GM18511 (cell line): ENCODE measurements at regions not wholly inside any gene's neighbourhood (a gene's known extent, or its start where the extent isn't known, plus 50 kb on each side); places are given as distances from the start of the nearest gene placed in this dataset.
A peak's percentile ranks its signal among the peaks of the same experiment; 100 is the strongest.

Experiments used
- ATAC-seq: cut with Tn5 transposase; IDR thresholded peaks from one replicate; pipeline ENCODE4 v1.9.1; 2021; ENCODE audit warnings: mild to moderate bottlenecking, moderate library complexity; ENCODE audit not compliant: unreplicated experiment

DNA sequence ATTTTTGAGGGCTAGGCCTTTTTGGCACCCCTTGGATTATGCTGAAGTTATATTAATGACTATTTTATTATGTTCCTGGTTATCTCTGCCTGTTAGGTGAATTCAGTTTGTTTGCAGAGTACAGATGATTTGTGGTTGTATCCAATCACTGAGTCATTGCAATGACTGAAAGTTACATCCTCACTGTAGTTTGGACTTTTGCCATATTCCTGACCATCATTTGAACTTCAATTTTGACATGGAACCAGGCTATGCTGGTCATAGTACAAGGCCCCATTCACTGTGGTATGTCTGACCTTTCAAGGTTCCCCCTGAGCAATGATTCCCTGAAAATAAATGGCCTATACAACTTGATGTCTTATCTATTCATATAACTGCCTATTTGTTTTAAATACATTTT is 621.0 kb downstream of the CCER1 start:
- ATAC-seq: no peak

DNA sequence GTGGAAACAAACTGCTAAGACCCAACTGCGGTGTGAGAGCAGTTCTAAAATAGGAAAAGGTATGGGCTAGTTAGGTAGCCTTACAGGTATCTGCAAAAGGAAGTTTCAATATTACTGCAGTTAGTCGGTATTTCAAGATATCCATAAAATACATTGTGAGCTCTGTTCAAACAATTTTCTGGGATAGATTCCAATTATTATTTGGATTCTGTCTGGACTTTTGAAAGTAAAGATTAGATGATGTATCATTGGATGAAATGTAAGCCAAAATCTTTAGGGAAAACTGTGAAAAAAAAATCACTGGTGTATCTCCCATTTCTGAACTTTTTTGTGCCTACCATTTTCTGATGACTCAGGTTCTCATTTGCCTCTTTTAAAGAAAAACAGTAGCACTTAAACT is 621.6 kb downstream of the CCER1 start:
- no peak for ATAC-seq

DNA sequence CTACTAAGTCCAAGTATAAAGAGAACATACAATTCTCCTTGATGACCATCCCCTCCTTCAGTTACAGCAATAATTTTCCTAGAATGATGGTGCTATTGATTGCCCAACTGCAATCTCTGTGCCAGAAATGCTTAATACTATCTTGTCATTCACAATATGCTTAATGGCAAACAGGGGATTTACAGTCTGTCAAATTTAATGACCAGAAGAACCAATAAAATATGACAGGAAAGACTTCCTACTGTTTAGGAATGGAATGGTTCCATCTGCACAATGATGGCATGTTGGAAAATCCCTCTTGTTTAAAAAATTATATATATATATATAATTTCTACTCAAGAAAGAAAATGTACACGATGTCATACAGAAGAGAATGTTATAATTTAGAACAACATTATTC is 623.2 kb downstream of the CCER1 start:
- ATAC-seq: no peak

GRCh38 chr12:90331262-90331661 is 622.6 kb upstream of the ATP2B1 start:
- ATAC-seq: no peak

DNA sequence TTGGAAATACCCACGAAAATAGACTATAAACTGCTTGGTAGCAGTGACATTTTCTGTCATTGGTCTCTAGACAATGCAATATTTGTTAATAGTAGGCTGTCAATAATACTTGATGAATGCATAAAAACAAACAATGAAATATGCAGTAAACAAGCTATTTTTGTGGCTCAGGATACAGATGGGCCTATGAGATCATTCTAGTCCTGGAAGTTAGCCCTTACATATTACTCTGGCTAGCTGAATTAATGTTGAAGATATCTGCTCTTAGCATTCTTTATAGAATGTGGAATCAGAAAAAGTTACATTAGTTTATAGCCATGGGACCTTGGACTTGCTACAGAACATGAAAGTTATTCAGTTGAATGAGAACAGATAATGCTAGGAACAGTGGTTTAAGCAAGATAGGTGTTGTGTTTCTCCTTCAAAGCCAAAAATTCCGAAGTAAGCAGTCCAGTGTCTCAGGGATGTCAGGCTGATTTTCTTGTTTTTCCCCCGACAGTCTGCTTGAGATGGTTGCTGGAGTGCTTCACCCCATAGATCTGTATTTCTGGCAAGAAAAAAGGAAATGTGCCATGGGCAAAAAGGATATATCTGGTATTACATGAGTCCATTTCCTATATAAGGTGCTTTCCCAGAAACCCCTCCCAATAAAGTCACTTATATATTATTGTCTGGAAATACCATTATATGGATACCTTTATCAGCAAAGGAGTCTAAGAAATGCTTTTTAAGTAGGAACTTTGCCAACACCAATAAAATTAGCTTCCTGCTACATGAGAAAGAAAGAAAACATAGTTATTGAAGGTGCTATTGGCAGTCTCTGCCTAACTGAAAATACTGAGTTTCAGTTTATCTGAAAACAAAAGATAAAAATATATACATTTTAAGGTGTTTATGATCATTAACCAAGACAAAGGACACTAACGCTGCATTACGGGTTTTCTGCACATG is 619.4 kb upstream of the ATP2B1 start:
- no peak for ATAC-seq

GRCh38 chr12:90323217-90323616 is 614.6 kb upstream of the ATP2B1 start:
- no peak for ATAC-seq

GRCh38 chr12:90322006-90322405 is 613.4 kb upstream of the ATP2B1 start:
- no peak for ATAC-seq

DNA sequence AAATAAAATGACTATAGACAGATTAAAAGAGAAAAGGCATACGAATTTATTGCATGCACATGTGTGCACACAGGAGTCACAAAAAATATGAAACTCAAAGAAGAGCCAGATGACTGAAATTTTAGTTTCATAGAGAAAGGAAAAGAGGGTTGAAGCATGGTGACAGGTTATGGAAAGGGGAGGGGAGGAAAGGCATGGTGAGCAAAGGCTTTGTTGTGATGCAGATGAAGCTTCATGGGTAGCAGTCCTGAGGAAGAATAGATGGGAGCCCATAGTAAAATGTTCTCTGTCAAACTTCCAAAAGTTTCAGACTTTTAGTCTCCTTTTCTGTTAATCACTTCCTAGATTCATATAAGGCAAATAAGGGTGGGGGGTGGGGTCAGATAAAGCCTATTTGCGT is 612.7 kb upstream of the ATP2B1 start:
- no peak for ATAC-seq

DNA sequence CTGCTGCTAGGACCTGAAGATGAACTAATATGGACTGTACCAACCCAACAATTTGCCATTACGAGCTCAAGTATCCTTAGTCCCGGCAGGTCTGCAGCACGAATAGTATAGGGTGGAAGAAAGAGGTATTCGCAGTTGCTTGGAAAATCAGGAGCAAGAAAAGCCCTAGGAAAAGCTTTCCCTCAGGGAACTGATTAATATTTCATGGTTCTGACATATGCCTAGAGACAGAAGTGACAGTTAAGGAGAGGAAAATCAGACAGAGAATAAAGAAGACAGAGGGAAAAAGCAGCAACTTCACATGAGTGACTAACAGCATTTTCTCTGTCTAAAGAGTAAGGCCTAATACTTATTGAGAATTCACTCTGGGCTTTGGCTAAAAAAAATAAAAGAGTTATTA is 602.9 kb upstream of the ATP2B1 start:
- ATAC-seq: no peak

- no peak for ATAC-seq
Observed at GRCh38 chr12:90305379-90305778, 596.7 kb upstream of the ATP2B1 start.

DNA sequence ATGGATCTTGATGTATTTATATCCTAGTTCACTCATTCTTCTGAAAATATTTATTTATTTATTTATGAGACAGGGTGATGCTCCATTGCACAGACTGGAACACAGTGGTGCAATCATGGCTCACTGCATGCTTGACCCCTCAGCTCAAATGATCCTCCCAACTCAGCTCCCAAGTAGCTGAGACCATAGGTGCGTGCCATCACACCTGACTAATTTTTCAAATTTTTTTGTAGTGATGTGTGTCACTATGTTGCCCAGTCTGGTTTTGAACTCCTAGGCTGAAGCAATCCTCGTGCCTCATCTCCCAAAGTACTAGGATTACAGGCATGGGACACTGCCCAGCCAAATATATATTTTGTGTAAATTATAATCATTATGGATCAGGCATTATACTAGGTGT is 595.6 kb upstream of the ATP2B1 start:
- no peak for ATAC-seq

DNA sequence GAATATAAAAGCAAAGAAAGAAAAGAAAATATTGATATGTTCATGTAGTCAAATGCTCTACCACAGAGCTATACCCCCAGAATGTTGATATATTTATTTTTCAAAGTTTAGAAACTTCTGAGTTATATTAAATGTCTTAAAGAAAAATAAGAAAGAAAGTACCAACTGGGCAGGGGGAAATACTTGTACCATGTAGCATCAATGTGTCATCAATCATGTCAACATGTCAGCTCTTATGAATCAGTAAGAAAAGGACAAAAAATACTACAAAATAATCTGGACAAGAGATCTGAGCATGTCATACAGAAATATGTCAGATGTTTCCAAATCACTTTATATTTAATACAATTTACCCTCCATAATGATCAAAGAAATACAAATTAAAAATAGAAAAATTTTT is 595.1 kb upstream of the ATP2B1 start:
- ATAC-seq: no peak

DNA sequence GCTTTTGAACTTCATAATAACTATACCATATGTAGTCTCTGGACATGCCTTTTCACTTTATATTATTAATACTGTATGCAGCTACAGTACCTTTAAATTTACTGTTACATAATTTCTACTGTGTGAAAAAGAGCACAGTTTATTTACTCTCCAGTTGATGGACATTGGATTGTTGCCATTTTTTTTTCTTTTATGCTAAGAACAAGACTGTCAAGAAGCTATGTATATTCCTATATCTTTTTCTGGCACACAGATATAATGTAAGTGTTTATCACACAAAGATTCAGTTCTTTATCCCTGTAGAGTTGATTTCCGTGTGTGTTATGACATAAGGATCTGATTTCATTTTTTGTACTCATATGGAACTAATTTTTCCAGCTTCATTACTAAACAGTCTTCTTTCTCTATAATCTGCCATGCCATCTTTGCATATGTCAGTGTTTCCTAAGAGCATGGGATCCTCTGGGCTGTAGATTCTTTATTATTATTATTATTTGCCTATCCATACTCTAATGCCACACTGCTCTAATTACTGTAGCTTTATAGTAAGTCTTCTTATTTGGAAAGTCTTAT is 593.0 kb upstream of the ATP2B1 start:
- ATAC-seq: no peak

GRCh38 chr12:90301095-90301494 is 592.5 kb upstream of the ATP2B1 start:
- ATAC-seq: no peak

- no peak for ATAC-seq
Observed at GRCh38 chr12:90299666-90300065, 591.0 kb upstream of the ATP2B1 start.

DNA sequence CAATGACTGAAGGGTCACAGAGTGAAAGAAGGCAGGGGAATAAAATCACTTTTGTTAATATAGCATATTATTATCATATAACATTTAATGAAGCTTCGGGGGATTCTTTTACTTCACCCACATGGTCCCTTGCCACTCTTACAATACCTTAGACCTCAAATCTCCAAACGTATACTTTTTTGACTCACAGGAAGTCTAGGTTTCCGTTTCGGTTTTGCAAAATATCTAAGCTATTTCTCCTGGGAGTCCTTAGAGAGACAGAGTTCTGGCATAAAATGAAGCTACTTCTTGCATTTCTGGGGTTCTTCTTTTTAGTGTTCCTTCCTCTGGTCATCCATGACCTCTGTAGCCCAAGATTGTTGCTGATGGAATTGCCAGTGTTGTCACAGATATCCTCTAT is 590.5 kb upstream of the ATP2B1 start:
- peak; percentile 98 for ATAC-seq

DNA sequence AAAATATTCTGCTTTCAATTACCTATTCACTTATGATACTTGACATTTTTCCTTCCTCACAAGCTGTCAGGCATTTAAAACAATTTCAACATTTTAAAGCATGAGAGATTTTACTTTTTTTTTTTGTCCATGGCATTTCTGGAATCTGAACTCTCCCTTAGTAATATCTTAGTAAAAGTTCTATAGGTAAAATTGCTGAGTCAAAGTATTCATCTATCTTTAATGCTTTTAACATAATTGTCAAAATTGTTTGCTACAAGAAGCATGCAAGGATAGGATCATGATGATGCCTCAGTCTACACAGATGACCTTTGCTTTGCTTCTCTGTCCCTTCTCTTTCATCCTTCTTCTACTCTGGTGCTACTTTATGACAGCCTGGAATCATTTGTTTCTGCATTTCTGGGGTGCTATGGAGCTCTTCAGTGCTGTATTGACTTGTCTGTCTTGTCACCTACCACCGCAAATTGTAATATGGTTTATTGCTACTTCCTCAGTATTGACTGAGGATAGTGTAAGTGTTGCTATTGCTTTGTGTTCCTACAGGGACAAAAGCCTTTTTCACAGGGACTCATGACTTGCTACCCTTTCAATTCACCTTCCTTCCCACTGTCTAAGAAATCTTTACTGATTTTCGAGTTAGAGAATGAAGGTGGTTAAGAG is 589.8 kb upstream of the ATP2B1 start:
- ATAC-seq: peak; percentile 14

DNA sequence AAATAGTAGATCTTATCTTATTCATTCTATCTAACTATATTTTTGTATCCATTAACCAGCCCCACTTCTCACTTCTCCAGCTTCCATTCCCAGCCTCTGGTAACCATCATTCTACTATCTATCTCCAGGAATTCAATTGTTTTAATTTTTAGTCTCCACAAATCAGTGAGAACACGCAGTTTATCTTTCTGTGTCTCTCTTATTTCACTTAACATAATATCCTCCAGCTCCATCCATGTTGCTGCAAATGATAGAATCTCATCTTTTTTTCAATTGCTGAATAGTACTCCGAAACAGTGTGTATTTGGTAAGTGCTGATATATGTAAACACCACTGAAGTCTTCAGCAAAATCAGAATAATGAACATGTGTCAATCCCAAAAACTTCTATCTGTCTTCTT is 587.2 kb upstream of the ATP2B1 start:
- no peak for ATAC-seq

- ATAC-seq: no peak
Observed at GRCh38 chr12:90292183-90292582, 583.5 kb upstream of the ATP2B1 start.

DNA sequence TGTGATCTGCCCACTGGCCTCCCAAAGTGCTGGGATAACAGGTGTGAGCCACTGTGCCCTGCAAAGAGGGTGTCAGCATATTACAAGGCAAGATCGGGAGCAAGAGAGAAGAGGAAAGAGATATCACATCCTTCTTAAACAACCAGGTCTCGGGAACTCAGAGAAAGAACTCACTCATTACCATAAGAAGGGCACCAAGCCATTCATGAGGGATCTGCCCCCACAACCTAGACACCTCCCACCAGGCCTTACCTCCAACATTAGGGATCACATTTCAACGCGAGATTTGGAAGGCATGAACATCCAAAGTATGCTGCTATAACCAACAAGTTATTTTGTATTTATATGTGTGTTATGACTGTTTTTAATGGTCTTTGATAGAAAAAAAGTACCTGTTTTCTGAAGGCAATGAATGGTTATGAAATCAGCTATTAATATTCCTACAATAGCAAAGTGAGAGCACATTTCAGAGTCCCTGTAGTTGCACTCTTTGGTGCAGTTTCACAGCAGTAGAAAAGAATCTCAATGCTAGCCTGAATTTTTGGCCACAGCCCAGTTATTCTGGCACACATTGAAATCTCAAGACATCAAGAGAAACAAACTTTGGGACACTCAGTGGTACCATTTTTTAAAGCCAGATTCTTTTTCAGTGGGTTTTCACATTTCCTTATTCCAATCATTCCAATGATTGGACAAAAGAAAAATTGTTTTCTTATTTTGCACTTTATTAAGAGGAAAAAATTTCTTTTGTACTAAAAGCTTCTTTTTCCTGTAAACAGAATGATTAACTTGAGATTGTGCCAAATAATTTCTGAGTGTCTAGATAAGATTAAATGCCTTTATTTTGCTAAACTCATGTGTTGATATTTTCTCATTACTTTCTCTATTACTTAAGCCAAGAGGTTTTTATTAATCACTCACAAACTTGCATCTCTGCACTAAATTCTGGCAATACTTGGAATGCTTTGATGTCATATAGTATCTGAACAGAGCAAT is 582.6 kb upstream of the ATP2B1 start:
- ATAC-seq: no peak

GRCh38 chr12:90287585-90287984 is 578.9 kb upstream of the ATP2B1 start:
- ATAC-seq: no peak
